H1 (cell line): ENCODE measurements at regions not wholly inside any gene's neighbourhood (a gene's known extent, or its start where the extent isn't known, plus 50 kb on each side); places are given as distances from the start of the nearest gene placed in this dataset.

ENCODE experiments used
- CEBPB ChIP-seq: IDR thresholded peaks from 2 replicates; pipeline ENCODE4 v1.6.1; 2012; ENCODE audit warnings: low read depth, low read length
- GABPA ChIP-seq: IDR thresholded peaks from 2 replicates; pipeline ENCODE4 v1.6.1; 2011; ENCODE audit warnings: mild to moderate bottlenecking, low read length, moderate library complexity, borderline replicate concordance; ENCODE audit not compliant: insufficient read depth
- SIX5 ChIP-seq: IDR thresholded peaks from 2 replicates; pipeline ENCODE4 v1.6.1; 2011; ENCODE audit warnings: mild to moderate bottlenecking, low read depth, low read length
- TAF7 ChIP-seq: optimal IDR thresholded peaks from 2 replicates; pipeline ENCODE3; 2011; ENCODE audit warnings: low read depth, mild to moderate bottlenecking, inconsistent platforms, low read length, moderate library complexity, borderline replicate concordance
- TF ChIP-seq, protein P1 (sequence below): fragments of 300-600 bp; sonication (generic); IDR thresholded peaks from 2 replicates; pipeline ENCODE4 v1.7.1; 2012; ENCODE audit warnings: low read length, moderate library complexity, mild to moderate bottlenecking, inconsistent platforms; ENCODE audit not compliant: insufficient replicate concordance

DNA sequence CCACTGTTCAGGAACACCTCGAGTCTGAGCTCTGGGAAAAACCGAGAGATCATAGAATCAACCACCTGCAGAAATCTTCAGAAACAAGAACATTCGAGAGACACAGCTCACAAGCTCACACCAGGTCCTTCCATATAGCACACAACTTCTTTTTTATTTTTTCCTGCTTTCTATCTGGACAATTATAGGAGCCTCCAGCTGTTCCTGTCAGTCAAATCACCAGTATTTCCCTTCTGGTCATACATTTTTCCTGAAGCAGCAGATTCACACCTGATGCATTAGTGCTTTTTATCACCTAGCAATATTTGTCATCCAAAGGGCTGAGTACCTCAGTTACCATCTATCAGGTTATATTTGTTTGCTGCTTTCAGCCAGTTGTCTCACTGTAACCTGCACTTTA is 323.5 kb downstream of the FOXO1 start (continued):
- TF ChIP-seq, protein P1, sequence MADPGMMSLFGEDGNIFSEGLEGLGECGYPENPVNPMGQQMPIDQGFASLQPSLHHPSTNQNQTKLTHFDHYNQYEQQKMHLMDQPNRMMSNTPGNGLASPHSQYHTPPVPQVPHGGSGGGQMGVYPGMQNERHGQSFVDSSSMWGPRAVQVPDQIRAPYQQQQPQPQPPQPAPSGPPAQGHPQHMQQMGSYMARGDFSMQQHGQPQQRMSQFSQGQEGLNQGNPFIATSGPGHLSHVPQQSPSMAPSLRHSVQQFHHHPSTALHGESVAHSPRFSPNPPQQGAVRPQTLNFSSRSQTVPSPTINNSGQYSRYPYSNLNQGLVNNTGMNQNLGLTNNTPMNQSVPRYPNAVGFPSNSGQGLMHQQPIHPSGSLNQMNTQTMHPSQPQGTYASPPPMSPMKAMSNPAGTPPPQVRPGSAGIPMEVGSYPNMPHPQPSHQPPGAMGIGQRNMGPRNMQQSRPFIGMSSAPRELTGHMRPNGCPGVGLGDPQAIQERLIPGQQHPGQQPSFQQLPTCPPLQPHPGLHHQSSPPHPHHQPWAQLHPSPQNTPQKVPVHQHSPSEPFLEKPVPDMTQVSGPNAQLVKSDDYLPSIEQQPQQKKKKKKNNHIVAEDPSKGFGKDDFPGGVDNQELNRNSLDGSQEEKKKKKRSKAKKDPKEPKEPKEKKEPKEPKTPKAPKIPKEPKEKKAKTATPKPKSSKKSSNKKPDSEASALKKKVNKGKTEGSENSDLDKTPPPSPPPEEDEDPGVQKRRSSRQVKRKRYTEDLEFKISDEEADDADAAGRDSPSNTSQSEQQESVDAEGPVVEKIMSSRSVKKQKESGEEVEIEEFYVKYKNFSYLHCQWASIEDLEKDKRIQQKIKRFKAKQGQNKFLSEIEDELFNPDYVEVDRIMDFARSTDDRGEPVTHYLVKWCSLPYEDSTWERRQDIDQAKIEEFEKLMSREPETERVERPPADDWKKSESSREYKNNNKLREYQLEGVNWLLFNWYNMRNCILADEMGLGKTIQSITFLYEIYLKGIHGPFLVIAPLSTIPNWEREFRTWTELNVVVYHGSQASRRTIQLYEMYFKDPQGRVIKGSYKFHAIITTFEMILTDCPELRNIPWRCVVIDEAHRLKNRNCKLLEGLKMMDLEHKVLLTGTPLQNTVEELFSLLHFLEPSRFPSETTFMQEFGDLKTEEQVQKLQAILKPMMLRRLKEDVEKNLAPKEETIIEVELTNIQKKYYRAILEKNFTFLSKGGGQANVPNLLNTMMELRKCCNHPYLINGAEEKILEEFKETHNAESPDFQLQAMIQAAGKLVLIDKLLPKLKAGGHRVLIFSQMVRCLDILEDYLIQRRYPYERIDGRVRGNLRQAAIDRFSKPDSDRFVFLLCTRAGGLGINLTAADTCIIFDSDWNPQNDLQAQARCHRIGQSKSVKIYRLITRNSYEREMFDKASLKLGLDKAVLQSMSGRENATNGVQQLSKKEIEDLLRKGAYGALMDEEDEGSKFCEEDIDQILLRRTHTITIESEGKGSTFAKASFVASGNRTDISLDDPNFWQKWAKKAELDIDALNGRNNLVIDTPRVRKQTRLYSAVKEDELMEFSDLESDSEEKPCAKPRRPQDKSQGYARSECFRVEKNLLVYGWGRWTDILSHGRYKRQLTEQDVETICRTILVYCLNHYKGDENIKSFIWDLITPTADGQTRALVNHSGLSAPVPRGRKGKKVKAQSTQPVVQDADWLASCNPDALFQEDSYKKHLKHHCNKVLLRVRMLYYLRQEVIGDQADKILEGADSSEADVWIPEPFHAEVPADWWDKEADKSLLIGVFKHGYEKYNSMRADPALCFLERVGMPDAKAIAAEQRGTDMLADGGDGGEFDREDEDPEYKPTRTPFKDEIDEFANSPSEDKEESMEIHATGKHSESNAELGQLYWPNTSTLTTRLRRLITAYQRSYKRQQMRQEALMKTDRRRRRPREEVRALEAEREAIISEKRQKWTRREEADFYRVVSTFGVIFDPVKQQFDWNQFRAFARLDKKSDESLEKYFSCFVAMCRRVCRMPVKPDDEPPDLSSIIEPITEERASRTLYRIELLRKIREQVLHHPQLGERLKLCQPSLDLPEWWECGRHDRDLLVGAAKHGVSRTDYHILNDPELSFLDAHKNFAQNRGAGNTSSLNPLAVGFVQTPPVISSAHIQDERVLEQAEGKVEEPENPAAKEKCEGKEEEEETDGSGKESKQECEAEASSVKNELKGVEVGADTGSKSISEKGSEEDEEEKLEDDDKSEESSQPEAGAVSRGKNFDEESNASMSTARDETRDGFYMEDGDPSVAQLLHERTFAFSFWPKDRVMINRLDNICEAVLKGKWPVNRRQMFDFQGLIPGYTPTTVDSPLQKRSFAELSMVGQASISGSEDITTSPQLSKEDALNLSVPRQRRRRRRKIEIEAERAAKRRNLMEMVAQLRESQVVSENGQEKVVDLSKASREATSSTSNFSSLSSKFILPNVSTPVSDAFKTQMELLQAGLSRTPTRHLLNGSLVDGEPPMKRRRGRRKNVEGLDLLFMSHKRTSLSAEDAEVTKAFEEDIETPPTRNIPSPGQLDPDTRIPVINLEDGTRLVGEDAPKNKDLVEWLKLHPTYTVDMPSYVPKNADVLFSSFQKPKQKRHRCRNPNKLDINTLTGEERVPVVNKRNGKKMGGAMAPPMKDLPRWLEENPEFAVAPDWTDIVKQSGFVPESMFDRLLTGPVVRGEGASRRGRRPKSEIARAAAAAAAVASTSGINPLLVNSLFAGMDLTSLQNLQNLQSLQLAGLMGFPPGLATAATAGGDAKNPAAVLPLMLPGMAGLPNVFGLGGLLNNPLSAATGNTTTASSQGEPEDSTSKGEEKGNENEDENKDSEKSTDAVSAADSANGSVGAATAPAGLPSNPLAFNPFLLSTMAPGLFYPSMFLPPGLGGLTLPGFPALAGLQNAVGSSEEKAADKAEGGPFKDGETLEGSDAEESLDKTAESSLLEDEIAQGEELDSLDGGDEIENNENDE = no peak
- TF ChIP-seq CEBPB (no peak), GABPA (no peak), TAF7 (no peak), SIX5 (no peak)
